H1 (cell line): ENCODE measurements at regions not wholly inside any gene's neighbourhood (a gene's known extent, or its start where the extent isn't known, plus 50 kb on each side); places are given as distances from the start of the nearest gene placed in this dataset.

Experiments used
- ATF2 ChIP-seq: IDR thresholded peaks from 2 replicates; pipeline ENCODE4 v1.6.1; 2012; ENCODE audit warnings: low read length, inconsistent platforms
- CBX8 ChIP-seq: fragments of 300-800, 300-1000 bp; sonication (generic); IDR thresholded peaks from 2 replicates; pipeline ENCODE4 v1.7.1; 2016; ENCODE audit warnings: low read depth, low read length, borderline replicate concordance
- CTCF ChIP-seq, 3 experiments: IDR thresholded peaks; 1 replicate in 2 of 3; 2 replicates in 1 of 3; pipeline versions ENCODE4 v1.5.1 to v1.6.1; 2011; ENCODE audit warnings: low read length in 3 of 3, mild to moderate bottlenecking in 3 of 3, inconsistent platforms in 2 of 3, low read depth in 1 of 3, moderate library complexity in 1 of 3; ENCODE audit not compliant: insufficient read depth in 1 of 3; ENCODE audit errors: control extremely low read depth in 1 of 3
- EGR1 ChIP-seq: IDR thresholded peaks from 2 replicates; pipeline ENCODE4 v1.6.1; 2011; ENCODE audit warnings: low read depth, low read length, borderline replicate concordance
- EZH2 ChIP-seq: fragments of 200-600 bp; sonication (generic); IDR thresholded peaks from 2 replicates; pipeline ENCODE4 v1.7.1; 2012; ENCODE audit warnings: low read depth, mild to moderate bottlenecking, moderate library complexity, low read length, inconsistent platforms; ENCODE audit not compliant: severe bottlenecking
- GABPA ChIP-seq: IDR thresholded peaks from 2 replicates; pipeline ENCODE4 v1.6.1; 2011; ENCODE audit warnings: mild to moderate bottlenecking, low read length, moderate library complexity, borderline replicate concordance; ENCODE audit not compliant: insufficient read depth
- KDM5A ChIP-seq: fragments of 200-600 bp; IDR thresholded peaks from 2 replicates; pipeline ENCODE4 v1.7.1; 2012; ENCODE audit warnings: mild to moderate bottlenecking, low read length, inconsistent platforms, mixed read lengths
- MAX ChIP-seq: IDR thresholded peaks from 2 replicates; pipeline ENCODE4 v1.6.1; 2012; ENCODE audit warnings: inconsistent platforms
- SP1 ChIP-seq: IDR thresholded peaks from 2 replicates; pipeline ENCODE4 v1.6.1; 2011; ENCODE audit warnings: low read depth, low read length
- SP2 ChIP-seq: IDR thresholded peaks from 2 replicates; pipeline ENCODE4 v1.6.1; 2012; ENCODE audit warnings: mild to moderate bottlenecking, low read length, inconsistent platforms
- TCF12 ChIP-seq: IDR thresholded peaks from 2 replicates; pipeline ENCODE4 v1.6.1; 2011; ENCODE audit warnings: low read depth, mild to moderate bottlenecking, low read length
- YY1 ChIP-seq: IDR thresholded peaks from 2 replicates; pipeline ENCODE4 v1.6.1; 2011; ENCODE audit warnings: low read depth, mild to moderate bottlenecking, low read length
- ZNF274 ChIP-seq: IDR thresholded peaks from 2 replicates; pipeline ENCODE4 v1.7.0; 2012; ENCODE audit warnings: low read length, borderline replicate concordance; ENCODE audit errors: extremely low read depth

GRCh38 chr12:43621262-43621661 is 69.3 kb upstream of the ADAMTS20 start:
- TF ChIP-seq EZH2 (no peak), CTCF (IDR thresholded peaks at IDR 0.05; ENCODE audit: control extremely low read depth in 1 of 3, insufficient read depth in 1 of 3, low read depth in 1 of 3, low read length in 3 of 3) (peak in 1 of 3 experiments; percentile 18; a peak in 1 of 4 replicates), GABPA (no peak), KDM5A (no peak), SP2 (no peak), CBX8 (no peak), TCF12 (no peak), SP1 (no peak), MAX (no peak), ZNF274 (no peak), ATF2 (no peak), YY1 (no peak), EGR1 (no peak)
